ENCODE measurements at regions not wholly inside any gene's neighbourhood (a gene's known extent, or its start where the extent isn't known, plus 50 kb on each side); places are given as distances from the start of the nearest gene placed in this dataset.
"Not testable (repeated sequence)": the region's sequence is repeated elsewhere in the genome, so short reads cannot be mapped to it uniquely, and the experiment has no call there.

DNA sequence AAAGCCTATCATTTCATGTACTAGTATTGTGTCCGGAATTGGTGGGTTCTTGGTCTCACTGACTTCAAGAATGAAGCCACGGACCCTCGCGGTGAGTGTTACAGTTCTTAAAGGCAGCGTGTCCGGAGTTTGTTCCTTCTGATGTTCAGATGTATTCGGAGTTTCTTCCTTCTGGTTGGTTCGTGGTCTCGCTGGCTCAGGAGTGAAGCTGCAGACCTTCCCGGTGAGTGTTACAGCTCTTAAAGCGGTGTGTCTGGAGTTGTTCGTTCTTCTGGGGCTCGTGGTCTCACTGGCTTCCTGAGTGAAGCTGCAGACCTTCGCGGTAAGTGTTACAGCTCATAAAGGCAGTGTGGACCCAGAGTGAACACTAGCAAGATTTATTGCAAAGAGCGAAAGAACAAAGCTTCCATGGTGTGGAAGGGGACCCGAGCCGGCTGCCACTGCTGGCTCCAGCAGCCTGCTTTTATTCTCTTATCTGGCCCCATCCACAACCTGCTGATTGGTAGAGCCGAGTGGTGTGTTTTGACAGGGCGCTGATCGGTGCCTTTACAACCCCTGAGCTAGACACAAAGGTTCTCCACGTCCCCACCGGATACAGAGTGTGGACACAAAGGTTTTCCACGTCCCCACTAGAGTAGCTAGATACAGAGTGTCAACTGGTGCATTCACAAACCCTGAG is 341.5 kb downstream of the RFPL4B start:
- not testable (repeated sequence) for DNase-seq (ENCODE audit: low read depth in 6 of 9, low spot score in 9 of 9); H3K27me3 ChIP-seq (ENCODE audit: control insufficient read depth in 2 of 2, insufficient read depth in 1 of 2, low read length in 1 of 2); H3K36me3 ChIP-seq (ENCODE audit: control insufficient read depth in 2 of 2, insufficient read depth in 2 of 2, low read length in 1 of 2); H3K27ac ChIP-seq (ENCODE audit: low read depth in 1 of 2, low read length in 1 of 2); H3K4me3 ChIP-seq (ENCODE audit: low read length in 2 of 2); H3K9me3 ChIP-seq (ENCODE audit: control insufficient read depth in 2 of 2, insufficient read depth in 1 of 2, low read length in 1 of 2); H3K4me1 ChIP-seq (ENCODE audit: control insufficient read depth in 2 of 2, insufficient read depth in 2 of 2, low read length in 2 of 2)
- WGBS: 39% methylated on average over 24 of the region's 24 CpGs

DNA sequence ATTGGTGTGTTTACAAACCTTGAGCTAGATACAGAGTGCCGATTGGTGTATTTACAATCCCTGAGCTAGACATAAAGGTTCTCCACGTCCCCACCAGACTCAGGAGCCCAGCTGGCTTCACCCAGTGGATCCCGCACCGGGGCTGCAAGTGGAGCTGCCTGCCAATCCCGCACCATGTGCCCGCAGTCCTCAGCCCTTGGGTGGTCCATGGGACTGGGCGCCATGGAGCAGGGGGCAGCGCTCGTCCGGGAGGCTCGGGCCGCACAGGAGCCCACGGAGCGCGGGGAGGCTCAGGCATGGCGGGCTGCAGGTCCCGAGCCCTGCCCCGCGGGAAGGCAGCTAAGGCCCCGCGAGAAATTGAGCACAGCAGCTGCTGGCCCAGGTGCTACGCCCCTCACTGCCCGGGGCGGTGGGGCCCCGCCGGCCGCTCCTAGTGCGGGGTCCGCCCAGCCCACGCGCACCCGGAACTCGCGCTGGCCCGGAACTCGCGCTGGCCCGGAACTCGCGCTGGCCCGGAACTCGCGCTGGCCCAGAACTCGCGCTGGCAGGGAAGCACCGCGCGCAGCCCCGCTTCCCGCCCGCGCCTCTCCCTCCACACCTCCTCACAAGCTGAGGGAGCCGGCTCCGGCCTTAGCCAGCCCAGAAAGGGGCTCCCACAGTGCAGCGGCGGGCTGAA is 342.2 kb downstream of the RFPL4B start:
- H3K27me3 ChIP-seq (ENCODE audit: control insufficient read depth in 2 of 2, insufficient read depth in 1 of 2, low read length in 1 of 2); DNase-seq (ENCODE audit: low read depth in 6 of 9, low spot score in 9 of 9); H3K36me3 ChIP-seq (ENCODE audit: control insufficient read depth in 2 of 2, insufficient read depth in 2 of 2, low read length in 1 of 2); H3K27ac ChIP-seq (ENCODE audit: low read depth in 1 of 2, low read length in 1 of 2); H3K4me1 ChIP-seq (ENCODE audit: control insufficient read depth in 2 of 2, insufficient read depth in 2 of 2, low read length in 2 of 2); H3K9me3 ChIP-seq (ENCODE audit: control insufficient read depth in 2 of 2, insufficient read depth in 1 of 2, low read length in 1 of 2); H3K4me3 ChIP-seq (ENCODE audit: low read length in 2 of 2): not testable (repeated sequence)
- 98% methylated on average over 52 of the region's 56 CpGs for WGBS

DNA sequence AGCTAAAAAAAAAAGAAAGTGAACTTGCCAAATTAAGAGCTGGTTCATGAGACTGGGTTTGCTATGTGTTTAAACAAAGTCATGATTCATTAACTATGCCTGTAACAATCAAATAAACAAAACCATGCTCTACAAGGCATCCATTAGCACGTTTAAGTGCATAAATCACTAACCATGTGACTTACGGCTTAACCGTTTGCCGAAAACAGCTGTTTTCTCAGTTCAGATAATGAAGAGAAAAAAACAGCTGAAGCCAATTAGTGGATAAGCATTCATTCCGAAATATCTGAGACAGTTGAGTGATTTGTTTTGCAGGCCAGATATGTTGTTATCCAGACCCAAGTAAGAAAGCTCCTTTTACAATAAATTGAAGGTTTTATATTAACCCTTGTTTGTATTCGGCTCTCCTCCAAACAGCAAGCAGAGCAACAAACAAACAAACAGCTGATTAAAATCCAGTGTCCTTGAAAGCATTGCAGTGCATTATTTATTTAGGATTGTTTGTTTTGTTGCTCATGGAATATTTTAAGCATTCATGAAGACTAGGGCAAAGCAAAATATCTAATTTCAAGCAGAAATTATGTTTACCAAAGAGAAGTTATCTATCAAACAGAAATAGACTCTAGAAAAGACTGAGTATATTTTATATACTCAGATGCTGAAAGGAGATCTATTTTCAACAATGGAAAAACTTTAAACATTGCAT is 343.5 kb downstream of the RFPL4B start:
- Histone ChIP-seq H3K27ac (ENCODE audit: low read depth in 1 of 2, low read length in 1 of 2) (no peak overlapping the region), H3K4me3 (ENCODE audit: low read length in 2 of 2) (no peak overlapping the region), H3K9me3 (ENCODE audit: control insufficient read depth in 2 of 2, insufficient read depth in 1 of 2, low read length in 1 of 2) (peaks cover 0 to 3% of the 10 kb centered on the region in 2 donors), H3K36me3 (ENCODE audit: control insufficient read depth in 2 of 2, insufficient read depth in 2 of 2, low read length in 1 of 2) (no peaks in the 10 kb centered on the region), H3K4me1 (ENCODE audit: control insufficient read depth in 2 of 2, insufficient read depth in 2 of 2, low read length in 2 of 2) (no peaks in the 10 kb centered on the region), H3K27me3 (ENCODE audit: control insufficient read depth in 2 of 2, insufficient read depth in 1 of 2, low read length in 1 of 2) (no peaks in the 10 kb centered on the region)
- DNase-seq (ENCODE audit: low read depth in 6 of 9, low spot score in 9 of 9): no peak
- 89% methylated on average over 6 of the region's 6 CpGs for WGBS

DNA sequence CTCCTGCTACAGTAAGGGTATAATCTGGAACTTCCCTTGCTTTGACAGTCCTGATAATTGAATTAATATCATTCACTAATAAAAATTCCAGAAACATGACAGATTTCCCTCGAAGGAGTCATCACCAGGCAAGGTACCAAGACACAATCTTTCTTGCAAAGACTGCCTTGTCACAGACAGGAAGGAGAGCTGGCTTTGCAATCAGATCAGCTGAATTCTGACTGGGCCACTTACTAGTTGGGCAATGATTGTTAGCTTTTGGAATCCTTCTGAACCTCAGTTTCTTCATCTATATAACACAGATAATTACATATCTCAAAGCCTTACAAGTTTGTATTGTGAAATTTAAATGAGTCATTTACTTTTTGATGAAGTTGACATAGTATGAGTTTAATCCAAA is 344.2 kb downstream of the RFPL4B start:
- no peaks in the 10 kb centered on the region for H3K27me3 ChIP-seq (ENCODE audit: control insufficient read depth in 2 of 2, insufficient read depth in 1 of 2, low read length in 1 of 2)
- peaks cover 0 to 3% of the 10 kb centered on the region in 2 donors for H3K9me3 ChIP-seq (ENCODE audit: control insufficient read depth in 2 of 2, insufficient read depth in 1 of 2, low read length in 1 of 2)
- H3K27ac ChIP-seq (ENCODE audit: low read depth in 1 of 2, low read length in 1 of 2): no peak overlapping the region
- H3K4me1 ChIP-seq (ENCODE audit: control insufficient read depth in 2 of 2, insufficient read depth in 2 of 2, low read length in 2 of 2): no peaks in the 10 kb centered on the region
- WGBS: 44% methylated on average over 1 of the region's 1 CpG
- no peaks in the 10 kb centered on the region for H3K36me3 ChIP-seq (ENCODE audit: control insufficient read depth in 2 of 2, insufficient read depth in 2 of 2, low read length in 1 of 2)
- no peak for DNase-seq (ENCODE audit: low read depth in 6 of 9, low spot score in 9 of 9)
- H3K4me3 ChIP-seq (ENCODE audit: low read length in 2 of 2): no peak overlapping the region

DNA sequence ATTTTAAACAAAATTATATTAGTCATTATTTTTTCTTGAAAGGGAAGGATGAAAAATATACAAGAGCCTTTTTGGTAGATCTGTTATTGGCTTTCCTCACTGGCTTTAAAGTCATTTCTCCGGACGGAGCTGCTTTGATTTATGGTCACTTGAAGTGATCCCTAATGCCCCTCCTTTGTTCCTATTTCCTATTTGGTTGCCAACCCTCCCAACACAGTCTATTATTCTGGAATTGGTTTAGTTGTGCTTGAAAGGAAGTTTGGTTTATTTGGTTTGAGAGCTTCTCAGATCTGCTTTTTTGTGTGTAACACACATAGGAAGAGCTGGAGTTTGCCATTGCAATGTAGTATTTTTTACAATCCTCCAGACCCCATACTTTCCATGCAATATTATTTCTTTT is 347.9 kb downstream of the RFPL4B start:
- Histone ChIP-seq H3K27ac (ENCODE audit: low read depth in 1 of 2, low read length in 1 of 2) (no peak overlapping the region), H3K4me3 (ENCODE audit: low read length in 2 of 2) (no peak overlapping the region), H3K4me1 (ENCODE audit: control insufficient read depth in 2 of 2, insufficient read depth in 2 of 2, low read length in 2 of 2) (no peaks in the 10 kb centered on the region), H3K9me3 (ENCODE audit: control insufficient read depth in 2 of 2, insufficient read depth in 1 of 2, low read length in 1 of 2) (no peaks in the 10 kb centered on the region), H3K36me3 (ENCODE audit: control insufficient read depth in 2 of 2, insufficient read depth in 2 of 2, low read length in 1 of 2) (no peaks in the 10 kb centered on the region), H3K27me3 (ENCODE audit: control insufficient read depth in 2 of 2, insufficient read depth in 1 of 2, low read length in 1 of 2) (no peaks in the 10 kb centered on the region)
- DNase-seq (ENCODE audit: low read depth in 6 of 9, low spot score in 9 of 9): no peak
- WGBS: 91% methylated on average over 2 of the region's 2 CpGs

DNA sequence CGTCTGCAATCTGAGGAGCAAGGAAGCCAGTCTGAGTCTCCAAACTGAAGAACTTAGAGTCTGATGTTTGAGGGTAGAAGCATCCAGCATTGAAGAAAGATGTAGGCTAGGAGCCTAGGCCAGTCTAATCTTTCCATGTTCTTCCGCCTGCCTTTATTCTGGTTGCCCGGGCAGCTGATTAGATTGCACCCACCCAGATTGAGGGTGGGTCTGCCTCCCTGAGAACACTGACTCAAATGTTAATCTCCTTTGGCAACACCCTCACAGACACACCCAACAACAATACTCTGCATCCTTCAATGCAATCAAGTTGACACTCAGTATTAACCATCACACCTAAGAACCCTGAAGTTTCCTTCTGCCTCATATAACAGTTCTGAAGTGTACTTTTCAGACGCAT is 350.1 kb downstream of the RFPL4B start:
- DNase-seq (ENCODE audit: low read depth in 6 of 9, low spot score in 9 of 9): no peak
- Histone ChIP-seq H3K36me3 (ENCODE audit: control insufficient read depth in 2 of 2, insufficient read depth in 2 of 2, low read length in 1 of 2) (no peaks in the 10 kb centered on the region), H3K27me3 (ENCODE audit: control insufficient read depth in 2 of 2, insufficient read depth in 1 of 2, low read length in 1 of 2) (no peaks in the 10 kb centered on the region), H3K9me3 (ENCODE audit: control insufficient read depth in 2 of 2, insufficient read depth in 1 of 2, low read length in 1 of 2) (no peaks in the 10 kb centered on the region), H3K4me1 (ENCODE audit: control insufficient read depth in 2 of 2, insufficient read depth in 2 of 2, low read length in 2 of 2) (no peaks in the 10 kb centered on the region), H3K4me3 (ENCODE audit: low read length in 2 of 2) (no peak overlapping the region), H3K27ac (ENCODE audit: low read depth in 1 of 2, low read length in 1 of 2) (no peak overlapping the region)
- WGBS: 99% methylated on average over 4 of the region's 4 CpGs

DNA sequence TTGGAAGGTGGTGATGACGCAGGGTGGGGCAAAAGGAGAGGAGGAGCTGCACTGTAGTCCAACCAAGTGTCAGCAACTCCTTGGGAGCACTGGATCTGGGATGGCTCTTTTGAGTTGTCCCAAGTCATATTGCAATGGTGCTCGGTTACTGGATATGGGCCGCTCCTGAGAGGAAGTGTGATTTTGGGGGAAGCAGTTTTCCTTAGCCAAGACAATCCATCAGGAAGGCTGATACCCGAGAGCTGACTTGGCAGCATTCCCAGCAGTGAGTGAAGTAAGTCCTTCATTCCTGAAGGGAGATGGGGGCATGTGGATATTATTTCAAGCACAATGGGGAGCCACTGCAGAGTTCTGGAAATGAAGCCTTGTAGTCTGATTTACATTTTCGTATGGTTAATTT is 354.1 kb downstream of the RFPL4B start:
- no peaks in the 10 kb centered on the region for H3K9me3 ChIP-seq (ENCODE audit: control insufficient read depth in 2 of 2, insufficient read depth in 1 of 2, low read length in 1 of 2)
- no peaks in the 10 kb centered on the region for H3K27me3 ChIP-seq (ENCODE audit: control insufficient read depth in 2 of 2, insufficient read depth in 1 of 2, low read length in 1 of 2)
- no peaks in the 10 kb centered on the region for H3K36me3 ChIP-seq (ENCODE audit: control insufficient read depth in 2 of 2, insufficient read depth in 2 of 2, low read length in 1 of 2)
- no peak for DNase-seq (ENCODE audit: low read depth in 6 of 9, low spot score in 9 of 9)
- no peak overlapping the region for H3K27ac ChIP-seq (ENCODE audit: low read depth in 1 of 2, low read length in 1 of 2)
- WGBS: 96% methylated on average over 5 of the region's 5 CpGs
- H3K4me1 ChIP-seq (ENCODE audit: control insufficient read depth in 2 of 2, insufficient read depth in 2 of 2, low read length in 2 of 2): no peaks in the 10 kb centered on the region
- H3K4me3 ChIP-seq (ENCODE audit: low read length in 2 of 2): no peak overlapping the region

DNA sequence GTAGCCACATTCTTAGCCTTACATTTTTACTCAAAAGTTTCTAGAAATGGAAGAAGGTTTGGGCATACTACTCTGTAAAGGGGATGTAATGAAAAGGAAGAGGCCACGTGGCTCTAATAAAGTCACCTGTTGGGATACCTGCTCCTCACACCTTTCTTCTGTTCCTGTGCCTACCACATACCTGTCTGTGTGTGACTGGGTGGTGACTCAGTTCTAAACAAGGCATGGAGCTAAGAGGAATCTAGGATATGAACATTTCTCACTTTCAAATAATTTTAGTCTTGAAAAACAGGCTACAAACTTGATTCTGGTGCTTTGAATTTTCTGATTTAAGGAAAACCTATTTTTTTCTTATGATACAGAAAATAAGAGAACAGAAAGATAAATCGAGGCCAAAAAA is 363.6 kb downstream of the RFPL4B start:
- DNase-seq (ENCODE audit: low read depth in 6 of 9, low spot score in 9 of 9): no peak
- H3K27me3 ChIP-seq (ENCODE audit: control insufficient read depth in 2 of 2, insufficient read depth in 1 of 2, low read length in 1 of 2): no peaks in the 10 kb centered on the region
- H3K4me3 ChIP-seq (ENCODE audit: low read length in 2 of 2): no peak overlapping the region
- no peaks in the 10 kb centered on the region for H3K36me3 ChIP-seq (ENCODE audit: control insufficient read depth in 2 of 2, insufficient read depth in 2 of 2, low read length in 1 of 2)
- WGBS: 88% methylated on average over 2 of the region's 2 CpGs
- no peaks in the 10 kb centered on the region for H3K9me3 ChIP-seq (ENCODE audit: control insufficient read depth in 2 of 2, insufficient read depth in 1 of 2, low read length in 1 of 2)
- H3K4me1 ChIP-seq (ENCODE audit: control insufficient read depth in 2 of 2, insufficient read depth in 2 of 2, low read length in 2 of 2): no peaks in the 10 kb centered on the region
- H3K27ac ChIP-seq (ENCODE audit: low read depth in 1 of 2, low read length in 1 of 2): no peak overlapping the region

DNA sequence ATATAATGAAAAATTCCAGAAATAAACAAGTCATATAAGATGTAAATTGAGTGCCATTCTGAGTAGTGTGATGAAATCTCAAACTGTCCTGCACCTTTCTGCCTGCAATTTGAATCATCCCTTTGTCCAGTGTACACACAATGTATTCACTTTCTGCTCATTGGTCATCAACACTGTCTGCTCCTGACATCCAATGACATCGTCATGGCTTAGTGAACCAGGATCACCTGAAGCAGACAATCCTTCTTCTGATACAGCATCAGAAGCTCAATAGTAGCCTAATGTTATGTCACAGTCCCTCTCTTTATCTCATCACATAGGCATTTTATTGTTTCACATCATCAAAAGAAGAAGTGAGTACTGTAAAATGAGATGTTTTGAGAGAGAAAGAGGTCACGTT is 366.3 kb downstream of the RFPL4B start:
- no peak for DNase-seq (ENCODE audit: low read depth in 6 of 9, low spot score in 9 of 9)
- H3K9me3 ChIP-seq (ENCODE audit: control insufficient read depth in 2 of 2, insufficient read depth in 1 of 2, low read length in 1 of 2): no peaks in the 10 kb centered on the region
- no peaks in the 10 kb centered on the region for H3K4me1 ChIP-seq (ENCODE audit: control insufficient read depth in 2 of 2, insufficient read depth in 2 of 2, low read length in 2 of 2)
- H3K27ac ChIP-seq (ENCODE audit: low read depth in 1 of 2, low read length in 1 of 2): no peak overlapping the region
- no peak overlapping the region for H3K4me3 ChIP-seq (ENCODE audit: low read length in 2 of 2)
- no peaks in the 10 kb centered on the region for H3K27me3 ChIP-seq (ENCODE audit: control insufficient read depth in 2 of 2, insufficient read depth in 1 of 2, low read length in 1 of 2)
- no peaks in the 10 kb centered on the region for H3K36me3 ChIP-seq (ENCODE audit: control insufficient read depth in 2 of 2, insufficient read depth in 2 of 2, low read length in 1 of 2)
- WGBS: 96% methylated on average over 2 of the region's 2 CpGs

Measured in thymus (tissue), 11 donors.